ENCODE measurements at regions not wholly inside any gene's neighbourhood (a gene's known extent, or its start where the extent isn't known, plus 50 kb on each side); places are given as distances from the start of the nearest gene placed in this dataset.
A peak's percentile ranks its signal among the peaks of the same experiment; 100 is the strongest.

DNA sequence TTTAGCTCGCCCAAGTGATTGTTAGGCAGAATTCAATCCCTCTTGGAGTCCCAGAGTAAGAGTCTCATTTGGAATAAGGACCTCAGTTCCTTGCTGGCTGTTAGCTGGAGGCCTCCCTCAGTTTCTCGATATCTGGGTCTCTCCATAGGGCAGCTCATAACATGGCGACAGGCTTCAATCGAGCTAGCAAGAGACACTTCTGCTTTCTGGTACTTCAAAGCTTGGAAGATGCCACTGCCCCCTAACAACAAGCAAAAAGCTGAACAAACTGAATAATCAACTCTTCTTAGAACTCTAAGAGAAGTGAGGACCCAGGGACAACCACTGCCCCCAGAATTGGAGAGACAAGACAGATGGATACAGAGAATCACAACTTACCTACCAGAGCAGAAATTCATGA is 86.2 kb downstream of the TEX35 start:
- Histone ChIP-seq H3K36me3 (replicated peaks in 1 of 2; ENCODE audit: control extremely low read depth in 1 of 2, control insufficient read depth in 1 of 2, extremely low read depth in 1 of 2, insufficient read depth in 2 of 2, low read length in 1 of 2) (peaks cover 0 to 2% of the 10 kb centered on the region in 2 experiments), H4K20me1 (ENCODE audit: control insufficient read depth, insufficient read depth, low read length, poor library complexity, severe bottlenecking) (no peaks in the 10 kb centered on the region), H3K27me3 (replicated peaks in 1 of 4; ENCODE audit: control extremely low read depth in 1 of 4, control insufficient read depth in 3 of 4, insufficient read depth in 4 of 4, low read length in 3 of 4) (no peaks in the 10 kb centered on the region), H3K79me2 (ENCODE audit: control insufficient read depth, insufficient read depth, low read length) (peaks cover 50% of the 10 kb centered on the region), H3K27ac (ENCODE audit: low read length in 2 of 2) (peak overlapping the region; percentile 57 to 85), H3K4me2 (replicated peaks; ENCODE audit: low read depth, low read length, poor library complexity, severe bottlenecking) (peak overlapping the region; percentile 39), H3K4me3 (ENCODE audit: control extremely low read depth in 1 of 5, extremely low read depth in 1 of 5, insufficient read depth in 1 of 5, low read depth in 2 of 5, low read length in 4 of 5) (peak overlapping the region in 1 of 5 experiments; percentile 26), H3K9me3 (ENCODE audit: control extremely low read depth in 1 of 3, control insufficient read depth in 2 of 3, insufficient read depth in 1 of 3, low read length in 2 of 3) (peaks cover 0 to 15% (median 6%) of the 10 kb centered on the region in 3 donors), H2AFZ (ENCODE audit: insufficient read depth, low read depth, low read length, poor library complexity, severe bottlenecking) (peak overlapping the region; percentile 59), H3K9ac (ENCODE audit: low read length) (peak overlapping the region; percentile 13), H3K4me1 (ENCODE audit: control insufficient read depth in 2 of 2, insufficient read depth in 2 of 2, low read length in 2 of 2) (peaks cover 73 to 92% of the 10 kb centered on the region in 2 donors)
- H3K27me3 Mint-ChIP-seq, result no peaks in the 10 kb centered on the region
- 45% methylated on average over 4 of the region's 4 CpGs for WGBS (ENCODE audit: insufficient coverage)
- ChIA-PET POLR2A (interaction anchor here (0.7 to 2.0 kb wide), 6 partner anchors 13 to 126 kb away, joined by 3 to 6 read pairs (median 4); partner anchors contain the start of gene RALGPS2), CTCF (interaction anchor here (1.4 to 5.8 kb wide), 6 partner anchors 13 to 56 kb away, joined by 4 to 39 read pairs (median 17); no protein-coding TSS in a partner anchor)
- ATAC-seq (ENCODE audit: low read depth), result peak; percentile 71
- peak; percentile 61 for DNase-seq
- H3K9me3 Mint-ChIP-seq (ENCODE audit: insufficient read depth), result peaks cover 5% of the 10 kb centered on the region
- TF ChIP-seq, protein P1, sequence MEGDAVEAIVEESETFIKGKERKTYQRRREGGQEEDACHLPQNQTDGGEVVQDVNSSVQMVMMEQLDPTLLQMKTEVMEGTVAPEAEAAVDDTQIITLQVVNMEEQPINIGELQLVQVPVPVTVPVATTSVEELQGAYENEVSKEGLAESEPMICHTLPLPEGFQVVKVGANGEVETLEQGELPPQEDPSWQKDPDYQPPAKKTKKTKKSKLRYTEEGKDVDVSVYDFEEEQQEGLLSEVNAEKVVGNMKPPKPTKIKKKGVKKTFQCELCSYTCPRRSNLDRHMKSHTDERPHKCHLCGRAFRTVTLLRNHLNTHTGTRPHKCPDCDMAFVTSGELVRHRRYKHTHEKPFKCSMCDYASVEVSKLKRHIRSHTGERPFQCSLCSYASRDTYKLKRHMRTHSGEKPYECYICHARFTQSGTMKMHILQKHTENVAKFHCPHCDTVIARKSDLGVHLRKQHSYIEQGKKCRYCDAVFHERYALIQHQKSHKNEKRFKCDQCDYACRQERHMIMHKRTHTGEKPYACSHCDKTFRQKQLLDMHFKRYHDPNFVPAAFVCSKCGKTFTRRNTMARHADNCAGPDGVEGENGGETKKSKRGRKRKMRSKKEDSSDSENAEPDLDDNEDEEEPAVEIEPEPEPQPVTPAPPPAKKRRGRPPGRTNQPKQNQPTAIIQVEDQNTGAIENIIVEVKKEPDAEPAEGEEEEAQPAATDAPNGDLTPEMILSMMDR (IDR thresholded peaks at IDR 0.05), result no peak
- TF ChIP-seq EZH2 (IDR thresholded peaks at IDR 0.05; ENCODE audit: borderline replicate concordance, insufficient read depth, low read depth, low read length, poor library complexity, severe bottlenecking), result no peak
- peaks cover 86% of the 10 kb centered on the region for H3K4me1 Mint-ChIP-seq
- H3K27ac Mint-ChIP-seq, result peak overlapping the region; percentile 91
- intact Hi-C loops (cut with micrococcal nuclease), result no loop called here
- H3K4me3 Mint-ChIP-seq, result peak overlapping the region; percentile 52

DNA sequence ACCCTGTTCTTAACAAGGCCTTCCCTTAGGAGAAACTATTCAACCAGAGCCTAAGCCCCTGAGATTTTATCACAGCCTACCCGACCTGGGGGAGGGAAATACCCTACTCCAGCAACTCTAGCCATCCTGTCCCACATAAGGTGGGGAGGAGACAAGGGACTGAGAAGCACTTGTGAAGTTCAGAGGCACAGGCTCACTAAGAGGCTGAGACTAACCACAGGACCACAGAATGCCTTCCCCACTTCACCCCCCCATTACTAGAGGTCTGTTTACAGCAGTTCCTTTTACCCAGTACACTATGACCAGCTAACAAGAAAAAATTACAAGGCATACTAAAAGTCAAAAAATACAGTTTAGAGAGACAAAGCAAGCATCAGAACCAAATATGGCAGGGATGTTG is 86.8 kb downstream of the TEX35 start:
- Histone ChIP-seq H3K27ac (ENCODE audit: low read length in 2 of 2) (peak overlapping the region; percentile 57 to 85), H2AFZ (ENCODE audit: insufficient read depth, low read depth, low read length, poor library complexity, severe bottlenecking) (peak overlapping the region; percentile 59), H3K79me2 (ENCODE audit: control insufficient read depth, insufficient read depth, low read length) (peaks cover 48% of the 10 kb centered on the region), H3K4me2 (replicated peaks; ENCODE audit: low read depth, low read length, poor library complexity, severe bottlenecking) (peak overlapping the region; percentile 39), H3K27me3 (replicated peaks in 1 of 4; ENCODE audit: control extremely low read depth in 1 of 4, control insufficient read depth in 3 of 4, insufficient read depth in 4 of 4, low read length in 3 of 4) (no peaks in the 10 kb centered on the region), H3K9me3 (ENCODE audit: control extremely low read depth in 1 of 3, control insufficient read depth in 2 of 3, insufficient read depth in 1 of 3, low read length in 2 of 3) (peaks cover 0 to 18% (median 6%) of the 10 kb centered on the region in 3 donors), H4K20me1 (ENCODE audit: control insufficient read depth, insufficient read depth, low read length, poor library complexity, severe bottlenecking) (no peaks in the 10 kb centered on the region), H3K4me1 (ENCODE audit: control insufficient read depth in 2 of 2, insufficient read depth in 2 of 2, low read length in 2 of 2) (peaks cover 73 to 92% of the 10 kb centered on the region in 2 donors), H3K4me3 (ENCODE audit: control extremely low read depth in 1 of 5, extremely low read depth in 1 of 5, insufficient read depth in 1 of 5, low read depth in 2 of 5, low read length in 4 of 5) (peak overlapping the region in 1 of 5 experiments; percentile 0), H3K9ac (ENCODE audit: low read length) (peak overlapping the region; percentile 13), H3K36me3 (replicated peaks in 1 of 2; ENCODE audit: control extremely low read depth in 1 of 2, control insufficient read depth in 1 of 2, extremely low read depth in 1 of 2, insufficient read depth in 2 of 2, low read length in 1 of 2) (peaks cover 0 to 2% of the 10 kb centered on the region in 2 experiments)
- CTCF ChIA-PET, result interaction anchor here (3.6 to 5.8 kb wide), 4 partner anchors 14 to 56 kb away, joined by 14 to 39 read pairs (median 25); no protein-coding TSS in a partner anchor
- Mint-ChIP-seq H3K27me3 (no peaks in the 10 kb centered on the region), H3K4me1 (peaks cover 84% of the 10 kb centered on the region), H3K27ac (peak overlapping the region; percentile 91), H3K4me3 (peak overlapping the region; percentile 2), H3K9me3 (ENCODE audit: insufficient read depth) (peaks cover 5% of the 10 kb centered on the region)
- ATAC-seq (ENCODE audit: low read depth) (peak; percentile 62), DNase-seq (peak; percentile 51)
- intact Hi-C loops (cut with micrococcal nuclease), result no loop called here
- TF ChIP-seq EZH2 (IDR thresholded peaks at IDR 0.05; ENCODE audit: borderline replicate concordance, insufficient read depth, low read depth, low read length, poor library complexity, severe bottlenecking), result no peak
- TF ChIP-seq, protein P1 (IDR thresholded peaks at IDR 0.05), result no peak
- POLR2A ChIA-PET, result interaction anchor here (1.0 to 2.3 kb wide), 3 partner anchors 19 to 125 kb away, joined by 4 to 10 read pairs (median 6); partner anchors contain the start of gene RALGPS2
- WGBS (ENCODE audit: insufficient coverage), result no CpG with 5 or more reads among the region's 1 CpG
